Liver (tissue), 8 donors: ENCODE measurements at regions not wholly inside any gene's neighbourhood (a gene's known extent, or its start where the extent isn't known, plus 50 kb on each side); places are given as distances from the start of the nearest gene placed in this dataset.

Experiments
- DNase-seq: peaks from one replicate; pipeline ENCODE4 v3.0.0-alpha.2; 2017; ENCODE audit warnings: low spot score
- H3K27ac ChIP-seq, 2 donors: one replicate each; pipeline ENCODE4 v1.7.0; 2013; ENCODE audit warnings: inconsistent platforms in 2 of 2, low read length in 2 of 2, control low read depth in 1 of 2, low read depth in 1 of 2, mild to moderate bottlenecking in 1 of 2
- H3K27me3 ChIP-seq, 4 donors: one replicate each; pipeline versions ENCODE4 v1.6.1 to v1.7.0; 2013; ENCODE audit warnings: low read length in 3 of 4, inconsistent platforms in 1 of 4, mild to moderate bottlenecking in 1 of 4, moderate library complexity in 1 of 4; ENCODE audit not compliant: control insufficient read depth in 4 of 4, insufficient read depth in 4 of 4
- H3K36me3 ChIP-seq, 4 donors: one replicate each; pipeline versions ENCODE4 v1.6.1 to v1.7.0; 2013; ENCODE audit warnings: low read length in 3 of 4, mild to moderate bottlenecking in 3 of 4, low read depth in 1 of 4, moderate library complexity in 1 of 4; ENCODE audit not compliant: control insufficient read depth in 4 of 4, insufficient read depth in 3 of 4
- H3K4me1 ChIP-seq, 4 donors: one replicate each; pipeline versions ENCODE4 v1.6.1 to v1.7.0; 2013; ENCODE audit warnings: low read length in 3 of 4, mild to moderate bottlenecking in 3 of 4, moderate library complexity in 1 of 4; ENCODE audit not compliant: control insufficient read depth in 4 of 4, insufficient read depth in 4 of 4
- H3K4me3 ChIP-seq, 3 donors: one replicate each; pipeline versions ENCODE4 v1.6.1 to v1.7.0; 2013; ENCODE audit warnings: low read length in 3 of 3, control low read depth in 1 of 3, low read depth in 1 of 3, mild to moderate bottlenecking in 1 of 3
- H3K9ac ChIP-seq, 2 donors: one replicate each; pipeline ENCODE4 v1.7.0; 2013; ENCODE audit warnings: low read length in 2 of 2, mild to moderate bottlenecking in 2 of 2, moderate library complexity in 2 of 2, control low read depth in 1 of 2, low read depth in 1 of 2
- H3K9me3 ChIP-seq, 4 donors: one replicate each; pipeline versions ENCODE4 v1.6.1 to v1.7.0; 2013; ENCODE audit warnings: low read length in 3 of 4; ENCODE audit not compliant: control insufficient read depth in 4 of 4
- EGR1 ChIP-seq, 2 donors: IDR thresholded peaks; 2 replicates each; pipeline ENCODE4 v1.6.1; 2016 to 2018; ENCODE audit warnings: antibody characterized with exemption in 2 of 2, low read depth in 2 of 2
- FOXA1 ChIP-seq: IDR thresholded peaks from 2 replicates; pipeline ENCODE4 v1.6.1; 2016; ENCODE audit warnings: antibody characterized with exemption
- FOXA2 ChIP-seq: IDR thresholded peaks from 2 replicates; pipeline ENCODE4 v1.6.1; 2016; ENCODE audit warnings: antibody characterized with exemption
- GABPA ChIP-seq, 2 donors: IDR thresholded peaks in 1 of 2; conservative IDR thresholded peaks in 1 of 2; 2 replicates each; pipeline ENCODE4 v1.6.1; 2016; ENCODE audit warnings: antibody characterized with exemption in 2 of 2, mild to moderate bottlenecking in 1 of 2, moderate library complexity in 1 of 2
- HNF4A ChIP-seq, 2 donors: conservative IDR thresholded peaks; 2 replicates each; pipeline ENCODE4 v1.6.1; 2016; ENCODE audit warnings: antibody characterized with exemption in 2 of 2, mild to moderate bottlenecking in 2 of 2
- HNF4G ChIP-seq: IDR thresholded peaks from 2 replicates; pipeline ENCODE4 v1.6.1; 2016; ENCODE audit warnings: antibody characterized with exemption
- JUND ChIP-seq, 2 donors: IDR thresholded peaks; 2 replicates each; pipeline ENCODE4 v1.6.1; 2016; ENCODE audit warnings: antibody characterized with exemption in 2 of 2
- NR2F2 ChIP-seq: IDR thresholded peaks from 2 replicates; pipeline ENCODE4 v1.6.1; 2016; ENCODE audit warnings: antibody characterized with exemption
- RAD21 ChIP-seq, 2 donors: IDR thresholded peaks; 2 replicates each; pipeline ENCODE4 v1.6.1; 2016; ENCODE audit warnings: antibody characterized with exemption in 2 of 2, mild to moderate bottlenecking in 2 of 2
- RXRA ChIP-seq, 2 donors: IDR thresholded peaks; 2 replicates each; pipeline ENCODE4 v1.6.1; 2017 to 2018; ENCODE audit warnings: antibody characterized with exemption in 2 of 2, mild to moderate bottlenecking in 1 of 2
- SP1 ChIP-seq: IDR thresholded peaks from 2 replicates; pipeline ENCODE4 v1.6.1; 2018; ENCODE audit warnings: antibody characterized with exemption, mild to moderate bottlenecking
- TAF1 ChIP-seq: conservative IDR thresholded peaks from 2 replicates; pipeline ENCODE4 v1.6.1; 2016; ENCODE audit warnings: antibody characterized with exemption, mild to moderate bottlenecking
- YY1 ChIP-seq: IDR thresholded peaks from 2 replicates; pipeline ENCODE4 v1.6.1; 2016; ENCODE audit warnings: antibody characterized with exemption, mild to moderate bottlenecking
- WGBS: extraction: QIAGEN DNeasy Blood & Tissue Kit; methylation state at CpG from one replicate; pipeline ENCODE4 v1.1.7; 2013; 5-methylcytosine and 5-hydroxymethylcytosine counted together
- TF ChIP-seq, protein P1 (sequence below): IDR thresholded peaks from 2 replicates; pipeline ENCODE4 v1.6.1; 2016; ENCODE audit warnings: antibody characterized with exemption
- TF ChIP-seq, protein P2 (sequence below): IDR thresholded peaks from 2 replicates; pipeline ENCODE4 v1.6.1; 2016; ENCODE audit warnings: antibody characterized with exemption, mild to moderate bottlenecking
- TF ChIP-seq, protein P3 (sequence below): IDR thresholded peaks from 2 replicates; pipeline ENCODE4 v1.6.1; 2016; ENCODE audit warnings: antibody characterized with exemption
- TF ChIP-seq, protein P4 (sequence below): IDR thresholded peaks from 2 replicates; pipeline ENCODE4 v1.6.1; 2016; ENCODE audit warnings: antibody characterized with exemption
- TF ChIP-seq, protein P5 (sequence below): fragments of 150-350 bp; IDR thresholded peaks from 2 replicates; pipeline ENCODE4 v1.5.1; 2017; ENCODE audit warnings: improper control_type of control experiment, low read depth, low read length; ENCODE audit not compliant: missing input control
- donor health status: healthy.
- donor health status: healthy.
- donor health status: healthy.
- donor health status: healthy.
- donor health status: healthy.

DNA sequence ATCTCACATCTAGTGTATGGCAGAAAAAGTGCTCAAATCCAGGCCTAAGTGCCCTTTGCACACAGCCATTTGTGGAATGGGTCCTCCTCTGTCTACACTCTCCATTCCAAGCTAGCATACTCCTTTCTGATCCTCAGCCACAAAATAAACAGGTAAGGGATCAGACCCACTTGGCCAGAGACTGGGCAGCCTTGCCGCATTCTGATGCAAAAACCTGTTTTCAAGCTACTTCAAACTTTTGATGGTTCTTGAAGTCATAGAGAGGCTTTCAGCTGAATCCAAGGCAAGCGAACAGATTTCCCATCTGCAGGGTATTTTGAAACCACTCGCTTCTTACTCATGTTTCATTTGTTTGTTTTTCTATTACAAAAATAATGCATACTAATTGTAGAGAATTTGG is 136.6 kb upstream of the NAV2 start:
- no peak for DNase-seq
- Histone ChIP-seq H3K9ac (no peak overlapping the region), H3K27ac (no peak overlapping the region), H3K9me3 (no peaks in the 10 kb centered on the region), H3K4me1 (peaks cover 3 to 5% (median 4%) of the 10 kb centered on the region in 4 donors), H3K27me3 (no peaks in the 10 kb centered on the region), H3K36me3 (no peaks in the 10 kb centered on the region), H3K4me3 (no peak overlapping the region)
- TF ChIP-seq, protein P1, sequence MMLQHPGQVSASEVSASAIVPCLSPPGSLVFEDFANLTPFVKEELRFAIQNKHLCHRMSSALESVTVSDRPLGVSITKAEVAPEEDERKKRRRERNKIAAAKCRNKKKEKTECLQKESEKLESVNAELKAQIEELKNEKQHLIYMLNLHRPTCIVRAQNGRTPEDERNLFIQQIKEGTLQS = no peak
- TF ChIP-seq NR2F2 = no peak
- TF ChIP-seq FOXA2 = no peak
- no peak for TF ChIP-seq JUND (IDR thresholded peaks at IDR 0.05)
- no peak for TF ChIP-seq RAD21 (IDR thresholded peaks at IDR 0.05)
- TF ChIP-seq, protein P2, sequence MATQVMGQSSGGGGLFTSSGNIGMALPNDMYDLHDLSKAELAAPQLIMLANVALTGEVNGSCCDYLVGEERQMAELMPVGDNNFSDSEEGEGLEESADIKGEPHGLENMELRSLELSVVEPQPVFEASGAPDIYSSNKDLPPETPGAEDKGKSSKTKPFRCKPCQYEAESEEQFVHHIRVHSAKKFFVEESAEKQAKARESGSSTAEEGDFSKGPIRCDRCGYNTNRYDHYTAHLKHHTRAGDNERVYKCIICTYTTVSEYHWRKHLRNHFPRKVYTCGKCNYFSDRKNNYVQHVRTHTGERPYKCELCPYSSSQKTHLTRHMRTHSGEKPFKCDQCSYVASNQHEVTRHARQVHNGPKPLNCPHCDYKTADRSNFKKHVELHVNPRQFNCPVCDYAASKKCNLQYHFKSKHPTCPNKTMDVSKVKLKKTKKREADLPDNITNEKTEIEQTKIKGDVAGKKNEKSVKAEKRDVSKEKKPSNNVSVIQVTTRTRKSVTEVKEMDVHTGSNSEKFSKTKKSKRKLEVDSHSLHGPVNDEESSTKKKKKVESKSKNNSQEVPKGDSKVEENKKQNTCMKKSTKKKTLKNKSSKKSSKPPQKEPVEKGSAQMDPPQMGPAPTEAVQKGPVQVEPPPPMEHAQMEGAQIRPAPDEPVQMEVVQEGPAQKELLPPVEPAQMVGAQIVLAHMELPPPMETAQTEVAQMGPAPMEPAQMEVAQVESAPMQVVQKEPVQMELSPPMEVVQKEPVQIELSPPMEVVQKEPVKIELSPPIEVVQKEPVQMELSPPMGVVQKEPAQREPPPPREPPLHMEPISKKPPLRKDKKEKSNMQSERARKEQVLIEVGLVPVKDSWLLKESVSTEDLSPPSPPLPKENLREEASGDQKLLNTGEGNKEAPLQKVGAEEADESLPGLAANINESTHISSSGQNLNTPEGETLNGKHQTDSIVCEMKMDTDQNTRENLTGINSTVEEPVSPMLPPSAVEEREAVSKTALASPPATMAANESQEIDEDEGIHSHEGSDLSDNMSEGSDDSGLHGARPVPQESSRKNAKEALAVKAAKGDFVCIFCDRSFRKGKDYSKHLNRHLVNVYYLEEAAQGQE = no peak
- no peak for TF ChIP-seq FOXA1
- TF ChIP-seq YY1 = no peak
- no peak for TF ChIP-seq RXRA (IDR thresholded peaks at IDR 0.05)
- TF ChIP-seq, protein P3, sequence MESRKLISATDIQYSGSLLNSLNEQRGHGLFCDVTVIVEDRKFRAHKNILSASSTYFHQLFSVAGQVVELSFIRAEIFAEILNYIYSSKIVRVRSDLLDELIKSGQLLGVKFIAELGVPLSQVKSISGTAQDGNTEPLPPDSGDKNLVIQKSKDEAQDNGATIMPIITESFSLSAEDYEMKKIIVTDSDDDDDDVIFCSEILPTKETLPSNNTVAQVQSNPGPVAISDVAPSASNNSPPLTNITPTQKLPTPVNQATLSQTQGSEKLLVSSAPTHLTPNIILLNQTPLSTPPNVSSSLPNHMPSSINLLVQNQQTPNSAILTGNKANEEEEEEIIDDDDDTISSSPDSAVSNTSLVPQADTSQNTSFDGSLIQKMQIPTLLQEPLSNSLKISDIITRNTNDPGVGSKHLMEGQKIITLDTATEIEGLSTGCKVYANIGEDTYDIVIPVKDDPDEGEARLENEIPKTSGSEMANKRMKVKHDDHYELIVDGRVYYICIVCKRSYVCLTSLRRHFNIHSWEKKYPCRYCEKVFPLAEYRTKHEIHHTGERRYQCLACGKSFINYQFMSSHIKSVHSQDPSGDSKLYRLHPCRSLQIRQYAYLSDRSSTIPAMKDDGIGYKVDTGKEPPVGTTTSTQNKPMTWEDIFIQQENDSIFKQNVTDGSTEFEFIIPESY = no peak
- no peak for TF ChIP-seq EGR1 (IDR thresholded peaks at IDR 0.05; ENCODE audit: low read depth in 2 of 2)
- TF ChIP-seq, protein P4, sequence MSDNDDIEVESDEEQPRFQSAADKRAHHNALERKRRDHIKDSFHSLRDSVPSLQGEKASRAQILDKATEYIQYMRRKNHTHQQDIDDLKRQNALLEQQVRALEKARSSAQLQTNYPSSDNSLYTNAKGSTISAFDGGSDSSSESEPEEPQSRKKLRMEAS = no peak
- no peak for TF ChIP-seq SP1
- no peak for TF ChIP-seq GABPA (IDR thresholded peaks at IDR 0.05 in 1 of 2, conservative IDR thresholded peaks at IDR 0.05 in 1 of 2)
- TF ChIP-seq TAF1 = no peak
- TF ChIP-seq HNF4G = no peak
- TF ChIP-seq, protein P5, sequence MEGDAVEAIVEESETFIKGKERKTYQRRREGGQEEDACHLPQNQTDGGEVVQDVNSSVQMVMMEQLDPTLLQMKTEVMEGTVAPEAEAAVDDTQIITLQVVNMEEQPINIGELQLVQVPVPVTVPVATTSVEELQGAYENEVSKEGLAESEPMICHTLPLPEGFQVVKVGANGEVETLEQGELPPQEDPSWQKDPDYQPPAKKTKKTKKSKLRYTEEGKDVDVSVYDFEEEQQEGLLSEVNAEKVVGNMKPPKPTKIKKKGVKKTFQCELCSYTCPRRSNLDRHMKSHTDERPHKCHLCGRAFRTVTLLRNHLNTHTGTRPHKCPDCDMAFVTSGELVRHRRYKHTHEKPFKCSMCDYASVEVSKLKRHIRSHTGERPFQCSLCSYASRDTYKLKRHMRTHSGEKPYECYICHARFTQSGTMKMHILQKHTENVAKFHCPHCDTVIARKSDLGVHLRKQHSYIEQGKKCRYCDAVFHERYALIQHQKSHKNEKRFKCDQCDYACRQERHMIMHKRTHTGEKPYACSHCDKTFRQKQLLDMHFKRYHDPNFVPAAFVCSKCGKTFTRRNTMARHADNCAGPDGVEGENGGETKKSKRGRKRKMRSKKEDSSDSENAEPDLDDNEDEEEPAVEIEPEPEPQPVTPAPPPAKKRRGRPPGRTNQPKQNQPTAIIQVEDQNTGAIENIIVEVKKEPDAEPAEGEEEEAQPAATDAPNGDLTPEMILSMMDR = no peak
- no peak for TF ChIP-seq HNF4A (conservative IDR thresholded peaks at IDR 0.05)
- 95% methylated on average over 3 of the region's 3 CpGs for WGBS
